ENCODE measurements at regions not wholly inside any gene's neighbourhood (a gene's known extent, or its start where the extent isn't known, plus 50 kb on each side); places are given as distances from the start of the nearest gene placed in this dataset.

DNA sequence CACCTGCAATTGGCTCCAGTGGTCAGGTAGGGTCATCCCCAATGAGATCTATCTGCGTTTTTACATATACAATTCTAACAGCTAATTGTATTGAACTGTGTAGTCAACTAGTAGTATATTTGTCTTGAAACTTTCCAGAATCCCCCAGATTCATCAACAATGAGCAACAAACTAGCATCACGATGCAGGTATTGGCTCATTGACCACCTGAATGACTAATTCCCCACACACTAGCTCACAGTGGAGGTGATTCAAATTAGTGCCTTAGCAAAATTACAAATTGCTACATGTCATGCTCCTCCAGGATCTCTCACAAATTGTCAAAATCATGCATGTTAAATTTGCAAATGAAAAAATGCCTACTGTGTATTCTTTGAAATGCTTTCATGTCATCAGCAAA, 62.8 kb upstream of the MPHOSPH6 start:
- Histone ChIP-seq H3K4me1 (ENCODE audit: control insufficient read depth in 2 of 2, insufficient read depth in 2 of 2, low read length in 1 of 2) (no peaks in the 10 kb centered on the region), H3K36me3 (ENCODE audit: control insufficient read depth in 2 of 2, insufficient read depth in 2 of 2, low read length in 1 of 2) (no peaks in the 10 kb centered on the region), H3K4me3 (ENCODE audit: low read depth in 1 of 2, low read length in 2 of 2) (no peak overlapping the region), H3K9me3 (ENCODE audit: control insufficient read depth in 2 of 2, insufficient read depth in 1 of 2, low read depth in 1 of 2, low read length in 1 of 2) (no peaks in the 10 kb centered on the region), H3K27ac (ENCODE audit: low read depth in 2 of 2, low read length in 1 of 2) (no peak overlapping the region), H3K27me3 (ENCODE audit: control insufficient read depth in 1 of 2, insufficient read depth in 2 of 2, low read length in 2 of 2) (no peaks in the 10 kb centered on the region)
- 76 to 78% methylated on average over 2 of the region's 2 CpGs for WGBS, 2 donors

DNA sequence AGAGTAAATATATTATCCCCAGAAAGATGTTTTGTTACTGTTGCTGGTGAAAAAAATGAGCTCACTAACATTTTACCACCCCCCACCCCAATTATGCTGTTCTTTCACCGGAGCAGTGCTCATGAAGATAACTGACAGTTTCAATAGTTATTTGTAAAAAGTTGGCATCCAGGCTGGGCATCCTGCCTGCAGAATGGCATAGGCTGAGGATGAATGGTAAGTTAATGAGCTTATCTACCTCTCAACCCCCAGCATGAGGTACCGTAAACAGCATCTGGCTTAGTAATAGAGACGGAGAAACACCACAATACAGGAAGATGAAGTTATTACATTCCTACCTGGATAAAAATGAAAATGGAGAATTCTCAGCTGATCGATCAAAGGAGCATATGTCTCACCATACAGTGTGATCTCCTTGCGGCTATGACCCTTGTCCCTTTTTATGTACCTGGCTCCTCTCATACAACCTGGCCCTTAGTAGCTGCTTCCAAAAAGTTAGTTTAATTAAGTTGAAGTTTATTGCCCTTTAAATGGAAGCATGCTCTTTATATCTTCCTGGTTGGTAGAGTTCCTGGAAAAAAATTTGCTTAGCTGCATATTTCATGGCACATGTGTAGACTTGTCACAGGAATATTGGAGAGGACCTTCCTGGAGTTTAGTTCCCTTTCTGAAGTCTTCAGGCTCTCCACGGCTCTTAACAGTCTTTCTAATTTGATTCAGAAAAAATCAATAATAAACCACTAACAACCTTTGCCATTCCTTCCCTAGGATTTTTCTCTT, 61.2 kb upstream of the MPHOSPH6 start:
- no peaks in the 10 kb centered on the region for H3K9me3 ChIP-seq (ENCODE audit: control insufficient read depth in 2 of 2, insufficient read depth in 1 of 2, low read depth in 1 of 2, low read length in 1 of 2)
- H3K27me3 ChIP-seq (ENCODE audit: control insufficient read depth in 1 of 2, insufficient read depth in 2 of 2, low read length in 2 of 2), result no peaks in the 10 kb centered on the region
- no peak overlapping the region for H3K27ac ChIP-seq (ENCODE audit: low read depth in 2 of 2, low read length in 1 of 2)
- whole genome bisulfite sequencing, 2 donors, result 58 to 72% methylated on average over 6 of the region's 6 CpGs
- no peaks in the 10 kb centered on the region for H3K4me1 ChIP-seq (ENCODE audit: control insufficient read depth in 2 of 2, insufficient read depth in 2 of 2, low read length in 1 of 2)
- H3K36me3 ChIP-seq (ENCODE audit: control insufficient read depth in 2 of 2, insufficient read depth in 2 of 2, low read length in 1 of 2), result no peaks in the 10 kb centered on the region
- H3K4me3 ChIP-seq (ENCODE audit: low read depth in 1 of 2, low read length in 2 of 2), result no peak overlapping the region

DNA sequence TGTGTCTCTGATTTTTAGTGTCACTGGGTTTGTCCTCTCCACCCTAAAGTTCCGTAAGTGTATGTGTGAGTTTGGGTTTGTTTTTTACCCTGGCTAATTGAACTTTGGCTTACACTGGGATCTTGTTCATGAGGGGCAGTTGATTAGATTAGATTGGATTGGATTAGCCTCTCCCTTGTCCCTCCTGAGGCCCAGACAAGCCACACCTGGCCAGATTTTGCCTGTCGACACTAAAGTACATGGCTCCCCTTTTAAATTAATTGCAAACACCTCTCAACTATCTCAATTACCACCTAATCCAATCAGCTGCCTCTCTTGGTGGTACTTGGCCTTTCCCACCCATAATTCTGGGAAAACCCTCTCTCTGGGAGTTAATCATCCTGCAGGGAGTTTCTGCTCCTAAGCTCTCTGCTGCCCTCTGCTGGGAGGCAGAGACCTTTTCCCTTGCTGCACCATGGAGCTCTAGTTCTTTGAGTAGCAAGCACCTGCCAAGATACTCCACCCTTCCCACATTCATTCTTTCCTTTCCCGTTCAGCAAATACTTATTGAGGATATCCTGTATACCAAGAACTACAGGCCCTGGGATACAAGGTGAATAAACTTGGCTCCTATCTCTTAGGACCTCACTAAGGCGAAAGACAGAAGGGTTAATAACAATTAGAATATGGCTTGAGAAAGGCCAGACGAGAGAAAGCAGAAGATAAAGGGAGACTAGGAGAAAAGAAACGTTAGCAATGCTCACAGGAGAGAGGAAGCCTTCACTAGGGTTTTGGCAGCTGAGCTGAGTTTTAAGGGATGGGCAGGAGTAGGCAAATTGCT, 60.0 kb upstream of the MPHOSPH6 start:
- Histone ChIP-seq H3K4me1 (ENCODE audit: control insufficient read depth in 2 of 2, insufficient read depth in 2 of 2, low read length in 1 of 2) (no peaks in the 10 kb centered on the region), H3K9me3 (ENCODE audit: control insufficient read depth in 2 of 2, insufficient read depth in 1 of 2, low read depth in 1 of 2, low read length in 1 of 2) (no peaks in the 10 kb centered on the region), H3K4me3 (ENCODE audit: low read depth in 1 of 2, low read length in 2 of 2) (no peak overlapping the region), H3K27me3 (ENCODE audit: control insufficient read depth in 1 of 2, insufficient read depth in 2 of 2, low read length in 2 of 2) (no peaks in the 10 kb centered on the region), H3K27ac (ENCODE audit: low read depth in 2 of 2, low read length in 1 of 2) (no peak overlapping the region), H3K36me3 (ENCODE audit: control insufficient read depth in 2 of 2, insufficient read depth in 2 of 2, low read length in 1 of 2) (no peaks in the 10 kb centered on the region)
- WGBS, 2 donors, result 46 to 55% methylated on average over 6 of the region's 6 CpGs

DNA sequence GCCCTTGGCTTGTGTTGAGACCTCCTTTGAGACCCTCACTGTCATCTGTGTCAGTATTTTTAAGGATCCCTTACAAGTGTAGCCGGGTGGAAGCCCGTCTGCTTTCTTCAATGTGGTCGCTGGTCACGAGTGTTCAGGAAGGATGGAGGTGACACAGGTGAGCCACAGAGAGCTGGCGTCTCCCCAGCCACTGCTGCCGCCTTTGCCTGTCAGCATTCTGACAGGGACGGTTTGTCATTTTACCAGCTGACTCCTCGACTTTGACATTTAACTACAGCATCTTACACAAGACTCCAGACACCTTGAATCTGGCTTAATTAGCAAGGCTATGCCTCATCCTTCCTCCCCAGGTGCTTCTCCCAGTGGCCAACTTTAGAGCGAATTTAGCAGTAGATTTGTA, 56.3 kb upstream of the MPHOSPH6 start:
- H3K9me3 ChIP-seq (ENCODE audit: control insufficient read depth in 2 of 2, insufficient read depth in 1 of 2, low read depth in 1 of 2, low read length in 1 of 2), result no peaks in the 10 kb centered on the region
- H3K4me1 ChIP-seq (ENCODE audit: control insufficient read depth in 2 of 2, insufficient read depth in 2 of 2, low read length in 1 of 2), result no peaks in the 10 kb centered on the region
- no peak overlapping the region for H3K4me3 ChIP-seq (ENCODE audit: low read depth in 1 of 2, low read length in 2 of 2)
- H3K27ac ChIP-seq (ENCODE audit: low read depth in 2 of 2, low read length in 1 of 2), result no peak overlapping the region
- no peaks in the 10 kb centered on the region for H3K27me3 ChIP-seq (ENCODE audit: control insufficient read depth in 1 of 2, insufficient read depth in 2 of 2, low read length in 2 of 2)
- no peaks in the 10 kb centered on the region for H3K36me3 ChIP-seq (ENCODE audit: control insufficient read depth in 2 of 2, insufficient read depth in 2 of 2, low read length in 1 of 2)
- WGBS, 2 donors, result 63 to 66% methylated on average over 9 of the region's 9 CpGs

DNA sequence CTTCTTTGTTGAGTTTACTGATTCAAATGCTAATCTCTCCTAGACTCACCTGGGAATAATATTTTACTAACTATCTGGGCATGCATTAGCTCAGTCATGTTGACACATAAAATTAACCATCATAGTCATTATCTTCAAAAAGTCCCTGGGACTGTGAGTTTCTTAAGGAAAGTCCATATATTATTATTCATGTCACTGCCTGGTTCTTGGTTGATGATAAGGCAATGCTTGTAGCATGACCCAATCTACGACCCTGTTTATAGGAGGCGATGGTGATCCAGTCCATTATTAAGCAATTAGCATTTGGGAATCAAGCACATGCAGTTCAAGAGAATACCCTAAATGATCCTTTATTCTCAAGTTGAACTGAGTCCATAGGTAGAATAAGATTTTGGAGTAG, 54.8 kb upstream of the MPHOSPH6 start:
- no peak overlapping the region for H3K27ac ChIP-seq (ENCODE audit: low read depth in 2 of 2, low read length in 1 of 2)
- no peak overlapping the region for H3K4me3 ChIP-seq (ENCODE audit: low read depth in 1 of 2, low read length in 2 of 2)
- no peaks in the 10 kb centered on the region for H3K9me3 ChIP-seq (ENCODE audit: control insufficient read depth in 2 of 2, insufficient read depth in 1 of 2, low read depth in 1 of 2, low read length in 1 of 2)
- WGBS, 2 donors, result 91 to 95% methylated on average over 2 of the region's 2 CpGs
- no peaks in the 10 kb centered on the region for H3K4me1 ChIP-seq (ENCODE audit: control insufficient read depth in 2 of 2, insufficient read depth in 2 of 2, low read length in 1 of 2)
- no peaks in the 10 kb centered on the region for H3K27me3 ChIP-seq (ENCODE audit: control insufficient read depth in 1 of 2, insufficient read depth in 2 of 2, low read length in 2 of 2)
- H3K36me3 ChIP-seq (ENCODE audit: control insufficient read depth in 2 of 2, insufficient read depth in 2 of 2, low read length in 1 of 2), result no peaks in the 10 kb centered on the region

DNA sequence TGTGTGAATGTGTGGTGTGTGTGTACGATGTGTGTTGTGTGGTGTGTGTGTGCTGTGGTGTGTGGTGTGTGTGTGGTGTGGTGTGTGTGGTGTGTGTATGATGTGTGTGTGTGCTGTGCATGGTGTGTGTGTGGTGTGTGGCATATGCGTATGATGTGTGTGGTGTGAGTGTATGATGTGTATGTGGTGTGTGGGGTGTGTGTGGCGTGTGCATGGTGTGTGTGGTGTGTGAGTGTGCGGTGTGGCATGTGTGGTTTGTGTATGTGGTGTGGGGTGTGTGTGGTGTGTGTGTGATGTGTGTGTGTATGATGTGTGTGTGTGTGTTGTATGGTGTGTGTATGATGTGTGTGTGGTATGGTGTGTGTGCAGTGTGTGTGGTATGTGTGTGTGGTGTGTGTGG, 50.5 kb upstream of the MPHOSPH6 start:
- WGBS, 2 donors, result 93 to 96% methylated on average over 4 of the region's 4 CpGs
- H3K4me1 ChIP-seq (ENCODE audit: control insufficient read depth in 2 of 2, insufficient read depth in 2 of 2, low read length in 1 of 2), result no peaks in the 10 kb centered on the region
- H3K9me3 ChIP-seq (ENCODE audit: control insufficient read depth in 2 of 2, insufficient read depth in 1 of 2, low read depth in 1 of 2, low read length in 1 of 2), result no peaks in the 10 kb centered on the region
- H3K27me3 ChIP-seq (ENCODE audit: control insufficient read depth in 1 of 2, insufficient read depth in 2 of 2, low read length in 2 of 2), result no peaks in the 10 kb centered on the region
- no peaks in the 10 kb centered on the region for H3K36me3 ChIP-seq (ENCODE audit: control insufficient read depth in 2 of 2, insufficient read depth in 2 of 2, low read length in 1 of 2)
- H3K27ac ChIP-seq (ENCODE audit: low read depth in 2 of 2, low read length in 1 of 2), result no peak overlapping the region
- H3K4me3 ChIP-seq (ENCODE audit: low read depth in 1 of 2, low read length in 2 of 2), result no peak overlapping the region
